ENCODE measurements at regions not wholly inside any gene's neighbourhood (a gene's known extent, or its start where the extent isn't known, plus 50 kb on each side); places are given as distances from the start of the nearest gene placed in this dataset.
"Not testable (repeated sequence)": the region's sequence is repeated elsewhere in the genome, so short reads cannot be mapped to it uniquely, and the experiment has no call there.

DNA sequence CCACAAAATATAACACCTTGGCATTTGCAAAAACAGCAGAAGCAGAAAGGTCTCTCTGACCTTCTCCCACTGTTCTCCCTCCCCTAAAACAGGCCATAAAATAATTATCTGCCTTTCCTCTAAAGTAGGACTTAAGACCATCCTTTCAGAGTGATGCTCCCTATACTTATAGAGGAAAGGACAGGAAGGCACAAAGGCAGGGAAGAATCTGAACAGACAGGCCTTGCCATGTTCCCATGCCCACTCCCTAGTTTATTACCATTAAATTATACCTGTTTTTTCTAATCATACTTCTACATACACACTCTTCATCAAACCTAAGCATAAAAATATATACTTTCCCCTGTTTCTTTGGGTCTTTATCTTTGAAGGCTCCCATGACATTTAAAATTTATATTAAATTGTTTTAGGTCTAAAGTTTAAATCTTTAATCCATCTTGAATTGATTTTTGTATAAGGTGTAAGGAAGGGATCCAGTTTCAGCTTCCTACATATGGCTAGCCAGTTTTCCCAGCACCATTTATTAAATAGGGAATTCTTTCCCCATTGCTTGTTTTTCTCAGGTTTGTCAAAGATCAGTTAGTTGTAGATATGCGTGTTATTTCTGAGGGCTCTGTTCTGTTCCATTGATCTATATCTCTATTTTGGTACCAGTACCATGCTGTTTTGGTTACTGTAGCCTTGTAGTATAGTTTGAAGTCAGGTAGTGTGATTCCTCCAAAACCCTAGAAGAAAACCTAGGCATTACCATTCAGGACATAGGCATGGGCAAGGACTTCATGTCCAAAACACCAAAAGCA lies 755.8 kb upstream of the ADGRB3 start:
- H3K79me2 ChIP-seq; H3K9me3 ChIP-seq (ENCODE audit: control insufficient read depth, low read length); H3K36me3 ChIP-seq (ENCODE audit: control insufficient read depth, insufficient read depth, low read length); H3K27ac ChIP-seq; H3K4me3 ChIP-seq (ENCODE audit: low read depth, low read length); H3K9ac ChIP-seq; H2AFZ ChIP-seq; H3K4me1 ChIP-seq; H3K4me2 ChIP-seq (ENCODE audit: low read length); H3K27me3 ChIP-seq (ENCODE audit: control insufficient read depth, insufficient read depth, low read length): not testable (repeated sequence)

DNA sequence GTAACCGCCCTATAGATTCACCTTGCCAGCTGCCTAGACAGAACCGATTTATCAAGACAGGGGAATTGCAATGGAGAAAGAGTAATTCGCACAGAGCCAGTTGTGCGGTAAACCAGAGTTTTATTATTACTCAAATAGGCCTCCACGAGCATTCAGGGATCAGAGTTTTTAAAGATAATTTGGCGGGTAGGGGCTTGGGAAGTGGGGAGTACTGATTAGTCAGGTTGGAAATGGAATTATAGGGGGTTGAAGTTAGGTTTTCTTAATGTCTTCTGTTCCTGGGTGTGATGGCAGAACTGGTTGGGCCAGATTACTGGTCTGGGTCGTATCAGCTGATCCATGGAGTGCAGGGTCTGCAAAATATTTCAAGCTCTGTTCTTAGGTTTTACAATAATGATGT lies 756.9 kb upstream of the ADGRB3 start:
- not testable (repeated sequence) for H3K4me2 ChIP-seq (ENCODE audit: low read length); H3K9me3 ChIP-seq (ENCODE audit: control insufficient read depth, low read length); H2AFZ ChIP-seq; H3K79me2 ChIP-seq; H3K4me3 ChIP-seq (ENCODE audit: low read depth, low read length); H3K36me3 ChIP-seq (ENCODE audit: control insufficient read depth, insufficient read depth, low read length); H3K27me3 ChIP-seq (ENCODE audit: control insufficient read depth, insufficient read depth, low read length); H3K4me1 ChIP-seq; H3K9ac ChIP-seq; H3K27ac ChIP-seq

GRCh38 chr6:67877288-67877687 lies 757.8 kb upstream of the ADGRB3 start:
- TF ChIP-seq, protein P1, sequence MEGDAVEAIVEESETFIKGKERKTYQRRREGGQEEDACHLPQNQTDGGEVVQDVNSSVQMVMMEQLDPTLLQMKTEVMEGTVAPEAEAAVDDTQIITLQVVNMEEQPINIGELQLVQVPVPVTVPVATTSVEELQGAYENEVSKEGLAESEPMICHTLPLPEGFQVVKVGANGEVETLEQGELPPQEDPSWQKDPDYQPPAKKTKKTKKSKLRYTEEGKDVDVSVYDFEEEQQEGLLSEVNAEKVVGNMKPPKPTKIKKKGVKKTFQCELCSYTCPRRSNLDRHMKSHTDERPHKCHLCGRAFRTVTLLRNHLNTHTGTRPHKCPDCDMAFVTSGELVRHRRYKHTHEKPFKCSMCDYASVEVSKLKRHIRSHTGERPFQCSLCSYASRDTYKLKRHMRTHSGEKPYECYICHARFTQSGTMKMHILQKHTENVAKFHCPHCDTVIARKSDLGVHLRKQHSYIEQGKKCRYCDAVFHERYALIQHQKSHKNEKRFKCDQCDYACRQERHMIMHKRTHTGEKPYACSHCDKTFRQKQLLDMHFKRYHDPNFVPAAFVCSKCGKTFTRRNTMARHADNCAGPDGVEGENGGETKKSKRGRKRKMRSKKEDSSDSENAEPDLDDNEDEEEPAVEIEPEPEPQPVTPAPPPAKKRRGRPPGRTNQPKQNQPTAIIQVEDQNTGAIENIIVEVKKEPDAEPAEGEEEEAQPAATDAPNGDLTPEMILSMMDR (IDR thresholded peaks at IDR 0.05), result no peak
- H3K27ac ChIP-seq, result no peak overlapping the region
- H3K79me2 ChIP-seq, result no peaks in the 10 kb centered on the region
- H3K4me1 ChIP-seq, result no peaks in the 10 kb centered on the region
- H3K27me3 ChIP-seq (ENCODE audit: control insufficient read depth, insufficient read depth, low read length), result no peaks in the 10 kb centered on the region
- H3K9ac ChIP-seq, result no peak overlapping the region
- no peak overlapping the region for H3K4me2 ChIP-seq (ENCODE audit: low read length)
- no peak overlapping the region for H2AFZ ChIP-seq
- no peaks in the 10 kb centered on the region for H3K9me3 ChIP-seq (ENCODE audit: control insufficient read depth, low read length)
- no peaks in the 10 kb centered on the region for H3K36me3 ChIP-seq (ENCODE audit: control insufficient read depth, insufficient read depth, low read length)
- no peak overlapping the region for H3K4me3 ChIP-seq (ENCODE audit: low read depth, low read length)

DNA sequence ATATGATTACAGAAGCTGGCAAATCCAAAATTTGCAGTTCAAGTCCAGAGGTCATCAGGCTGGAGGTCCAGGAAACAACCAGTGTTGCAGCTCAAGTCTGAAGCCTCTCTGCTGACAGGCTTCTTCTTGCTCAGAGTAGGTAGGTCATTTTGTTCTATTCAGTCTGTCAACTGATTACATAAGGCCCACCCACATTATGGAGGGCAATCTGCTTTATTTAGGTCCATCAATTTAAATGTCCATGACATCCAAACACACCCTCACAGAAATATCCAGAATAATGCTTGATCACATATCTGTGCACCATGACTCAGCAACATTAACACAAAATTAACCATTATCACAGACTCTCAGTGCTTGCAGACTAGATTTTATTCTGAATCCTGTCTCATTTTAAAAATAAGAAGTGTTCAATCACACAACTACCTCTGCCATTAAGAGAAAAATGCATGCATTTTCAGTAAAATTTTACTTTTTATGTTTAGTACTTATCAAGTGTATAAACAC lies 759.2 kb upstream of the ADGRB3 start:
- Histone ChIP-seq H3K4me2 (ENCODE audit: low read length) (no peak overlapping the region), H2AFZ (no peak overlapping the region), H3K9ac (no peak overlapping the region), H3K9me3 (ENCODE audit: control insufficient read depth, low read length) (no peaks in the 10 kb centered on the region), H3K36me3 (ENCODE audit: control insufficient read depth, insufficient read depth, low read length) (no peaks in the 10 kb centered on the region), H3K27ac (no peak overlapping the region), H3K79me2 (no peaks in the 10 kb centered on the region), H3K4me1 (no peaks in the 10 kb centered on the region), H3K27me3 (ENCODE audit: control insufficient read depth, insufficient read depth, low read length) (no peaks in the 10 kb centered on the region), H3K4me3 (ENCODE audit: low read depth, low read length) (no peak overlapping the region)
- TF ChIP-seq, protein P1 (IDR thresholded peaks at IDR 0.05), result no peak

DNA sequence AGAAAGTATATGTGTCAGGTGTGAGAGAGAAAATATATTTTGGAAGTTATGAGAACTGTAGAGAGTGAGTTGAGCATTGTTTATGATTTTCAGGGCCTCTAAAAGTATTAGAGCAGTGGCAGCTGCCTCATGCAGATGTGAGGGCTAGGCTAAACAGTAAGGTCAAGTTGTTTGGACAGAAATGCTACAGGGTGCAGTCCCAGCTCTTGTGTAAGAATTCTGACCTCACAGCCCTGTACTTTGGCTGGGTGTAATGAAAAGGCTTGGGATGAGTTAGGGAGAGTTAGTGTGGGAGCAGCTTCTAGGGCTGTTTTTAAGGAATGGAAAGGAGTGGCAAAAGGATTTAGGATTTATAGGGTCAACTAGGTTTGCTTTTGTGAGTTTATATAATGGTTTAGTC lies 764.8 kb upstream of the ADGRB3 start:
- Histone ChIP-seq H3K4me3 (ENCODE audit: low read depth, low read length) (no peak overlapping the region), H3K27me3 (ENCODE audit: control insufficient read depth, insufficient read depth, low read length) (no peaks in the 10 kb centered on the region), H3K4me2 (ENCODE audit: low read length) (no peak overlapping the region), H3K9me3 (ENCODE audit: control insufficient read depth, low read length) (no peaks in the 10 kb centered on the region), H3K4me1 (no peaks in the 10 kb centered on the region), H3K27ac (no peak overlapping the region), H3K36me3 (ENCODE audit: control insufficient read depth, insufficient read depth, low read length) (no peaks in the 10 kb centered on the region), H3K9ac (no peak overlapping the region), H3K79me2 (no peaks in the 10 kb centered on the region), H2AFZ (no peak overlapping the region)
- TF ChIP-seq, protein P1 (IDR thresholded peaks at IDR 0.05), result no peak
